Muscle of leg (tissue), 3 donors: ENCODE measurements at regions not wholly inside any gene's neighbourhood (a gene's known extent, or its start where the extent isn't known, plus 50 kb on each side); places are given as distances from the start of the nearest gene placed in this dataset.

Experiments
- DNase-seq: peaks from one replicate; pipeline ENCODE4 v3.0.0; 2013
- H3K27ac ChIP-seq: one replicate; pipeline ENCODE4 v1.5.1; 2013; ENCODE audit warnings: mild to moderate bottlenecking, low read length, control low read depth
- H3K27me3 ChIP-seq: one replicate; pipeline ENCODE4 v1.6.1; 2013; ENCODE audit warnings: low read length; ENCODE audit not compliant: control insufficient read depth, insufficient read depth
- H3K36me3 ChIP-seq: one replicate; pipeline ENCODE4 v1.6.1; 2013; ENCODE audit warnings: low read length; ENCODE audit not compliant: control insufficient read depth, insufficient read depth
- H3K4me1 ChIP-seq: one replicate; pipeline ENCODE4 v1.6.1; 2013; ENCODE audit warnings: low read length; ENCODE audit not compliant: control insufficient read depth, insufficient read depth
- H3K4me3 ChIP-seq: one replicate; pipeline ENCODE4 v1.5.1; 2013; ENCODE audit warnings: low read length, control low read depth
- H3K9me3 ChIP-seq: replicated peaks from 2 replicates; pipeline ENCODE4 v1.6.1; 2013; ENCODE audit warnings: low read depth, low read length; ENCODE audit not compliant: control insufficient read depth
- WGBS: methylation state at CpG from one replicate; pipeline ENCODE4 v1.1.5; 2013; ENCODE audit warnings: missing lambda C conversion rate; ENCODE audit not compliant: insufficient coverage; 5-methylcytosine and 5-hydroxymethylcytosine counted together

DNA sequence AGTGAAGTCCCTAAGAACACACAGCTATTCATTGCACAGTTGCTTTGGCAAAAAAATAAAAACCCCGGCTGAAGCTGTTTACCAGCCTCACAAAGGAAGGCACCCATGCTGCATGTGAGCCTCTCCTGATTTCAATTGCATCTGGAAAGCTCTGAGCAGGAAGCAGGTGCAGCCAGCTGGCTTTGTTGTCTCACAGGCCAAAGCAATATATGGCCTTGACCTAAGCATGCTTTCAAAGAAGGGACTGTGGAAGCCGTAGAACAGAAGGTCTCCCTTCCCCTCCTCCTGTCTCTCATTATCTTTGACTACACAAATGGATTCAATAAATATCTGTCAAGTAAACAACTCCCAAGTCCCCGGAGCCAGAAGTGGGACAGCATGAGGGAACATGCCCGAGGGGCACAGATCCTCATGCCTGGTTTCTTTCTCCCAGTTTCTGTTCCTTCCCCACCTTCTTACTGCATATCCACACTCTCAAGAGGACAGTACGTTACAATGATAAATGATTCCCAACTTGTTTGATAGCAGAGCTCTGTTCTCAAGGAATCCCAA lies 57.2 kb upstream of the PCSK2 start:
- Histone ChIP-seq H3K9me3 (no peaks in the 10 kb centered on the region), H3K4me1 (peaks cover 8% of the 10 kb centered on the region), H3K27me3 (no peaks in the 10 kb centered on the region), H3K4me3 (no peak overlapping the region), H3K27ac (no peak overlapping the region), H3K36me3 (no peaks in the 10 kb centered on the region)
- DNase-seq = peak; percentile 61
- WGBS = 4% methylated on average over 3 of the region's 5 CpGs

DNA sequence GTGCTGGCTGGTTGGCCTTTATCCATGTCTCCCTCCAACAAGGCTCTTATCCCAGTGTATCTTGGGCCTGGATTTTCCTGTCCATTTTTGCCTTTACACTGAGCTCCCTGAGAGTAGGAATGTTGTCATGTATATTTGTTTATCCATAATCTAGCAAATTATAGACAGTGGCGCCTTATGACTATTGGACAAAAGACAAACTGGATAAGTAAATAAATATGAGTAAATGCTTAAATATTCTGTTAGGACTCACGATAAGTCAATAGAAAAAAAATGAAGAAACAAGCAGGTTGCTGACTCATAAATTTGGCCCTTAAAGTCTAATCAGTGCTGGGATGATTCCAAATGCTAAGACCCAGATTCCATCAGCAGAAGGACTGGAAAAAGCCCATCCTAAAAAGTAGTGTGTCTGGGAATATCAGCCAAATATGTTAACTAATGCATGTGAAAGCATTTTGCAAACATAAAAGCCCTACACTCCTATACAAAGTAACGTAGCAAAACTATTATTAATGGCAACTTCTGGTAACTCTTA lies 55.0 kb upstream of the PCSK2 start:
- no CpG with 5 or more reads among the region's 3 CpGs for WGBS
- H3K36me3 ChIP-seq = no peaks in the 10 kb centered on the region
- no peaks in the 10 kb centered on the region for H3K27me3 ChIP-seq
- H3K9me3 ChIP-seq = no peaks in the 10 kb centered on the region
- H3K4me1 ChIP-seq = peaks cover 8% of the 10 kb centered on the region
- H3K27ac ChIP-seq = no peak overlapping the region
- H3K4me3 ChIP-seq = no peak overlapping the region
- no peak for DNase-seq

DNA sequence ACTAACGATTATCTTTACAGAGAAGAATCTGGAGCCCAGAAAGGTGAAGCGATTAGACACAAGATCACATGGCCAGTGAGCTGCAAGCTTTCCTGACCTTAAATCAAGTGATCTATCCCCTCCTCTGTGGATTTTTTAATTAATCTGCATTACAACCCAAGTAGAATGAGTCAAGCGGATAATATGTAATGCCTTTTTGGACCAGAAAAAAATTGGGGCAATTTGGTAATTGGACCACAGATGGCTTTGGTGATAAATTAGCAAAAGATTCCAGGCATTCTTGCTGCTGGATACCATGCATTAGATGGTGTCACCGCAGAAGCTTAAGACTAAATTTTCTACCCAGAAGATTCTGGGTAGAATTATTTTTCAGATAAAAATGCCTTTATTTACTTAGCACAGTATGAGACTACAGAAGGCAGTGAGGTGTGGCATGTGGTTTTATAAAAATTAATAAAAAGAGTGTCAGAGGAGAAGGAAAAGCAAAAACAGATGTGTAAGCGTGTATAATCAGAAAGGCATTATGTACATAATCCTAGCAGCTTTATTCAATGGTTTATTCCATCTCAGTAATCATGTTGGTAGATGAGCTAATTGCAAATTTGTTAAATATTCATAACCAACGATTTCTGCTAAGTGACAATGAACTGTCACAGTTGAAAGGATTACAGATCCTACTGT lies 53.9 kb upstream of the PCSK2 start:
- 67% methylated on average over 1 of the region's 6 CpGs for WGBS
- Histone ChIP-seq H3K4me3 (no peak overlapping the region), H3K9me3 (no peaks in the 10 kb centered on the region), H3K27ac (no peak overlapping the region), H3K4me1 (peaks cover 8% of the 10 kb centered on the region), H3K27me3 (no peaks in the 10 kb centered on the region), H3K36me3 (no peaks in the 10 kb centered on the region)
- DNase-seq = no peak
